ENCODE measurements at regions not wholly inside any gene's neighbourhood (a gene's known extent, or its start where the extent isn't known, plus 50 kb on each side); places are given as distances from the start of the nearest gene placed in this dataset.

GRCh38 chr3:177657243-177657642 lies 460.0 kb upstream of the TBL1XR1 start (continued):
- TF ChIP-seq MAFK (IDR thresholded peaks at IDR 0.05; ENCODE audit: low read depth, low read length) (no peak), SIX5 (IDR thresholded peaks at IDR 0.05; ENCODE audit: low read depth, low read length) (no peak), BCL11A (IDR thresholded peaks at IDR 0.05; ENCODE audit: low read depth in 2 of 2, low read length in 2 of 2) (no peak), SP4 (IDR thresholded peaks at IDR 0.05; ENCODE audit: low read length) (no peak)
